ENCODE measurements at regions not wholly inside any gene's neighbourhood (a gene's known extent, or its start where the extent isn't known, plus 50 kb on each side); places are given as distances from the start of the nearest gene placed in this dataset.

GRCh38 chr16:58960034-58960433, 225.9 kb upstream of the GOT2 start:
- H3K79me2 ChIP-seq (ENCODE audit: control insufficient read depth, insufficient read depth, low read length) = no peaks in the 10 kb centered on the region
- WGBS (ENCODE audit: insufficient coverage, low coverage, missing lambda C conversion rate) = 0% methylated on average over 1 of the region's 1 CpG
- POLR2A ChIA-PET = interaction anchor here (0.5 kb wide), 1 partner anchor 460 kb away, joined by 3 read pairs; no protein-coding TSS in a partner anchor
- DNase-seq (ENCODE audit: extremely low read depth in 1 of 4, low spot score in 3 of 4) = no peak
- intact Hi-C loops (cut with micrococcal nuclease) = no loop called here
- H3K9ac ChIP-seq (ENCODE audit: insufficient read depth in 1 of 2, low read depth in 2 of 2, low read length in 2 of 2) = no peak overlapping the region
- no peak overlapping the region for H3K4me2 ChIP-seq (ENCODE audit: insufficient read depth, low read length)
- no TSS peak for BruUV-seq (replicated peaks)
- H3K4me3 ChIP-seq = no peak overlapping the region
- no peaks in the 10 kb centered on the region for H3K9me3 ChIP-seq (replicated peaks; ENCODE audit: control insufficient read depth, insufficient read depth, low read depth, low read length)
- no peak overlapping the region for H3K27ac ChIP-seq (ENCODE audit: extremely low read depth, low read depth, low read length)
- FAIRE-seq = no peak
- no peaks in the 10 kb centered on the region for H3K4me1 ChIP-seq (replicated peaks in 1 of 2; ENCODE audit: control insufficient read depth in 2 of 2, insufficient read depth in 2 of 2, low read length in 2 of 2)
- no peak overlapping the region for H2AFZ ChIP-seq (ENCODE audit: low read depth, low read length)
- TF ChIP-seq HNRNPK (IDR thresholded peaks at IDR 0.05; ENCODE audit: low read depth, low read length, poor library complexity, severe bottlenecking) (no peak), ZNF695 (CRISPR knock-in tag; IDR thresholded peaks at IDR 0.05) (no peak), CHCHD3 (CRISPR knock-in tag; IDR thresholded peaks at IDR 0.05) (no peak), CCAR2 (IDR thresholded peaks at IDR 0.05; ENCODE audit: low read depth, low read length) (no peak), FOS (IDR thresholded peaks at IDR 0.05; ENCODE audit: extremely low read depth, insufficient read length) (no peak)
- TF ChIP-seq, protein P1, sequence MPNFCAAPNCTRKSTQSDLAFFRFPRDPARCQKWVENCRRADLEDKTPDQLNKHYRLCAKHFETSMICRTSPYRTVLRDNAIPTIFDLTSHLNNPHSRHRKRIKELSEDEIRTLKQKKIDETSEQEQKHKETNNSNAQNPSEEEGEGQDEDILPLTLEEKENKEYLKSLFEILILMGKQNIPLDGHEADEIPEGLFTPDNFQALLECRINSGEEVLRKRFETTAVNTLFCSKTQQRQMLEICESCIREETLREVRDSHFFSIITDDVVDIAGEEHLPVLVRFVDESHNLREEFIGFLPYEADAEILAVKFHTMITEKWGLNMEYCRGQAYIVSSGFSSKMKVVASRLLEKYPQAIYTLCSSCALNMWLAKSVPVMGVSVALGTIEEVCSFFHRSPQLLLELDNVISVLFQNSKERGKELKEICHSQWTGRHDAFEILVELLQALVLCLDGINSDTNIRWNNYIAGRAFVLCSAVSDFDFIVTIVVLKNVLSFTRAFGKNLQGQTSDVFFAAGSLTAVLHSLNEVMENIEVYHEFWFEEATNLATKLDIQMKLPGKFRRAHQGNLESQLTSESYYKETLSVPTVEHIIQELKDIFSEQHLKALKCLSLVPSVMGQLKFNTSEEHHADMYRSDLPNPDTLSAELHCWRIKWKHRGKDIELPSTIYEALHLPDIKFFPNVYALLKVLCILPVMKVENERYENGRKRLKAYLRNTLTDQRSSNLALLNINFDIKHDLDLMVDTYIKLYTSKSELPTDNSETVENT (CRISPR knock-in tag; IDR thresholded peaks at IDR 0.05) = no peak
- in situ Hi-C loops (cut with MboI) = no loop called here
- H3K9me1 ChIP-seq (ENCODE audit: control insufficient read depth, insufficient read depth, low read length) = no peaks in the 10 kb centered on the region
- ATAC-seq = no peak
- H3K36me3 ChIP-seq (ENCODE audit: control insufficient read depth, insufficient read depth, low read length) = no peaks in the 10 kb centered on the region
- H3K27me3 ChIP-seq (ENCODE audit: control insufficient read depth in 2 of 2, insufficient read depth in 2 of 2, low read length in 2 of 2) = no peaks in the 10 kb centered on the region
- no peaks in the 10 kb centered on the region for H4K20me1 ChIP-seq (replicated peaks; ENCODE audit: control insufficient read depth, insufficient read depth, low read length)
- CTCF ChIA-PET (ENCODE audit: low intra/inter-chr PET ratio) = no interaction called here
